ENCODE measurements at regions not wholly inside any gene's neighbourhood (a gene's known extent, or its start where the extent isn't known, plus 50 kb on each side); places are given as distances from the start of the nearest gene placed in this dataset.

GRCh38 chr3:180287703-180288102 lies 251.0 kb upstream of the PEX5L start:
- no peak for DNase-seq

- DNase-seq = no peak
These were observed 252.1 kb upstream of the PEX5L start for GRCh38 chr3:180288816-180289215.

- DNase-seq = no peak
These were observed 253.6 kb upstream of the PEX5L start for GRCh38 chr3:180290300-180290699.

GRCh38 chr3:180294282-180295027 lies 257.7 kb upstream of the PEX5L start:
- DNase-seq = no peak

- no peak for DNase-seq
These were observed 259.1 kb upstream of the PEX5L start for GRCh38 chr3:180295811-180296210.

GRCh38 chr3:180296971-180297370 lies 260.2 kb upstream of the PEX5L start:
- DNase-seq = no peak

- DNase-seq = no peak
These were observed 269.4 kb upstream of the PEX5L start for GRCh38 chr3:180306155-180306554.

- peak; percentile 6 for DNase-seq
These were observed 270.0 kb upstream of the PEX5L start for GRCh38 chr3:180306691-180307090.

- DNase-seq = no peak
These were observed 274.5 kb upstream of the PEX5L start for GRCh38 chr3:180311242-180311641.

GRCh38 chr3:180316321-180316720 lies 279.6 kb upstream of the PEX5L start:
- DNase-seq = no peak

- DNase-seq = no peak
These were observed 282.5 kb upstream of the TTC14 start for GRCh38 chr3:180319461-180319860.

GRCh38 chr3:180320631-180321030 lies 281.3 kb upstream of the TTC14 start:
- no peak for DNase-seq

- DNase-seq = no peak
These were observed 280.4 kb upstream of the TTC14 start for GRCh38 chr3:180321534-180321933.

GRCh38 chr3:180322829-180323228 lies 279.1 kb upstream of the TTC14 start:
- DNase-seq = no peak

GRCh38 chr3:180324791-180325190 lies 277.2 kb upstream of the TTC14 start:
- no peak for DNase-seq

GRCh38 chr3:180325533-180325932 lies 276.4 kb upstream of the TTC14 start:
- no peak for DNase-seq

GRCh38 chr3:180325958-180326357 lies 276.0 kb upstream of the TTC14 start:
- DNase-seq = no peak

GRCh38 chr3:180329187-180329586 lies 272.8 kb upstream of the TTC14 start:
- DNase-seq = no peak

- DNase-seq = no peak
These were observed 272.1 kb upstream of the TTC14 start for GRCh38 chr3:180329847-180330246.

- DNase-seq = no peak
These were observed 271.5 kb upstream of the TTC14 start for GRCh38 chr3:180330440-180330839.

GRCh38 chr3:180332608-180333007 lies 269.4 kb upstream of the TTC14 start:
- no peak for DNase-seq

- DNase-seq = no peak
These were observed 266.9 kb upstream of the TTC14 start for GRCh38 chr3:180335050-180335449.

- no peak for DNase-seq
These were observed 261.6 kb upstream of the TTC14 start for GRCh38 chr3:180340395-180340794.

- DNase-seq = no peak
These were observed 260.4 kb upstream of the TTC14 start for GRCh38 chr3:180341516-180341915.

- DNase-seq = no peak
These were observed 250.4 kb upstream of the TTC14 start for GRCh38 chr3:180351601-180352000.
